BJ (cell line): ENCODE measurements at regions not wholly inside any gene's neighbourhood (a gene's known extent, or its start where the extent isn't known, plus 50 kb on each side); places are given as distances from the start of the nearest gene placed in this dataset.

Experiments
- CTCF ChIA-PET: fragments of 350-600 bp; formaldehyde crosslinking; extraction: SDS; loops from one replicate; lab custom pipeline; 2021; ENCODE audit warnings: antibody characterized with exemption, inconsistent platforms; lab: Yijun Ruan, JAX
- POLR2A ChIA-PET: fragments of 300-600 bp; sonication (Branson Sonifier 250); formaldehyde crosslinking; extraction: SDS; loops from one replicate; lab custom pipeline; 2021; ENCODE audit warnings: antibody characterized with exemption; lab: Charles Lee
- DNase-seq: peaks from one replicate; pipeline ENCODE4 v3.0.0-alpha.2; 2011; ENCODE audit warnings: low read depth
- H3K27me3 ChIP-seq: 2 replicates; pipeline ENCODE4 v1.6.0; 2011; ENCODE audit warnings: low read length; ENCODE audit not compliant: control insufficient read depth, insufficient read depth
- H3K36me3 ChIP-seq: 2 replicates; pipeline ENCODE4 v1.5.1; 2011; ENCODE audit warnings: low read length; ENCODE audit not compliant: control insufficient read depth, insufficient read depth
- H3K4me3 ChIP-seq: 2 replicates; pipeline ENCODE4 v1.5.1; 2011; ENCODE audit warnings: low read depth, mild to moderate bottlenecking, control low read depth, low read length
- TF ChIP-seq, protein P1 (sequence below): IDR thresholded peaks from 2 replicates; pipeline ENCODE4 v1.5.1; 2011; ENCODE audit warnings: low read depth, mild to moderate bottlenecking, control low read depth, inconsistent platforms, low read length, moderate library complexity; ENCODE audit not compliant: insufficient read depth

DNA sequence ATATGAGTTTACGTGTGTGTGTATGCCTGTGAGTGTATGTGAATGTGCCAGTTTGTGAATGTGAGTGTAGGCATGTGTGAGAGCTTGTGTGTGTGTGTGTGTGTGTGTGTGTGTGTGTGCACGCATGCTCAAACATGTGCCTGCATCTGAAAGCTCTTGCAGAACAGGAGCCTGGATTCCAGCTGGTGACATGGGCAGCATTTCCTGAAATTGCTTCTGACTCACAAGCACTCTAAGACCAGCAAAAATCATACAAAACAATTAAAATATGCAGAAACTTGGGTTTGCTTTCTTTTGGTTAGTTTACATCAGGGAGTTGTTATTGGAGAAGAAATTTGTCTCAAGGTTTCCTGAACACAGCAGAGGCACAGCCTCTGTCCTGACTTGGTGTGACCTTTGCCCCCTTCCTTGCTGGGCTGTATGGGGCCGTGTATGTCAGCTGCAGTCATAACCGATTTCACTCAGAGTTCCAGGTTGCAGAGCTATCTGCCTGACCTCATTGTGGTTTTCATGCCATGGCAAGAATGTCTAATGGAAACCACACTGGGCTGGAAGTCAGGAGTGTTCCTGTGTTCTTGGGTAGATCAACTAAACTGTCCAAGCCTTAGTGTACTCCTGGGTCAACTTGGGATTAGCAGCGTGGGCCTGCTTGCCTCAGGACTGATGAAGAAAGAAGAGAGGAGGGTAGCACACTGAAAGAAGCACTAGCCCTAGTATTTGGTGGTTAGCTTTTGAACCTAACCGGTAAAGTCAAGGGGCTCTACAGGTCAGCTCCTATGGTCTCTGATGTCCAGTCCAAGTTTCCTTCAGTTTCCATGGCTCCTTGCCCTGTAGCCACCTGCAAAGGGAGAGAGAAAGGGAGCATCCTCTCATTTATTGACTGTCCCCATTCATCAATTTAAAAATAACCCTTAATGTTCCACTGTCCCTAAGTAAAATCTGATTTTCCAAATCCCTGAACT lies 143.7 kb downstream of the SNX19 start:
- ChIA-PET POLR2A (interaction anchor here (0.6 kb wide), 1 partner anchor 29 kb away, joined by 5 read pairs; no protein-coding TSS in a partner anchor), CTCF (interaction anchor here (0.6 to 2.7 kb wide), 4 partner anchors 19 to 90 kb away, joined by 3 to 13 read pairs (median 6); no protein-coding TSS in a partner anchor)
- peak; percentile 83 for DNase-seq
- Histone ChIP-seq H3K4me3 (no peak overlapping the region), H3K27me3 (no peaks in the 10 kb centered on the region), H3K36me3 (no peaks in the 10 kb centered on the region)
- TF ChIP-seq, protein P1, sequence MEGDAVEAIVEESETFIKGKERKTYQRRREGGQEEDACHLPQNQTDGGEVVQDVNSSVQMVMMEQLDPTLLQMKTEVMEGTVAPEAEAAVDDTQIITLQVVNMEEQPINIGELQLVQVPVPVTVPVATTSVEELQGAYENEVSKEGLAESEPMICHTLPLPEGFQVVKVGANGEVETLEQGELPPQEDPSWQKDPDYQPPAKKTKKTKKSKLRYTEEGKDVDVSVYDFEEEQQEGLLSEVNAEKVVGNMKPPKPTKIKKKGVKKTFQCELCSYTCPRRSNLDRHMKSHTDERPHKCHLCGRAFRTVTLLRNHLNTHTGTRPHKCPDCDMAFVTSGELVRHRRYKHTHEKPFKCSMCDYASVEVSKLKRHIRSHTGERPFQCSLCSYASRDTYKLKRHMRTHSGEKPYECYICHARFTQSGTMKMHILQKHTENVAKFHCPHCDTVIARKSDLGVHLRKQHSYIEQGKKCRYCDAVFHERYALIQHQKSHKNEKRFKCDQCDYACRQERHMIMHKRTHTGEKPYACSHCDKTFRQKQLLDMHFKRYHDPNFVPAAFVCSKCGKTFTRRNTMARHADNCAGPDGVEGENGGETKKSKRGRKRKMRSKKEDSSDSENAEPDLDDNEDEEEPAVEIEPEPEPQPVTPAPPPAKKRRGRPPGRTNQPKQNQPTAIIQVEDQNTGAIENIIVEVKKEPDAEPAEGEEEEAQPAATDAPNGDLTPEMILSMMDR: no peak

DNA sequence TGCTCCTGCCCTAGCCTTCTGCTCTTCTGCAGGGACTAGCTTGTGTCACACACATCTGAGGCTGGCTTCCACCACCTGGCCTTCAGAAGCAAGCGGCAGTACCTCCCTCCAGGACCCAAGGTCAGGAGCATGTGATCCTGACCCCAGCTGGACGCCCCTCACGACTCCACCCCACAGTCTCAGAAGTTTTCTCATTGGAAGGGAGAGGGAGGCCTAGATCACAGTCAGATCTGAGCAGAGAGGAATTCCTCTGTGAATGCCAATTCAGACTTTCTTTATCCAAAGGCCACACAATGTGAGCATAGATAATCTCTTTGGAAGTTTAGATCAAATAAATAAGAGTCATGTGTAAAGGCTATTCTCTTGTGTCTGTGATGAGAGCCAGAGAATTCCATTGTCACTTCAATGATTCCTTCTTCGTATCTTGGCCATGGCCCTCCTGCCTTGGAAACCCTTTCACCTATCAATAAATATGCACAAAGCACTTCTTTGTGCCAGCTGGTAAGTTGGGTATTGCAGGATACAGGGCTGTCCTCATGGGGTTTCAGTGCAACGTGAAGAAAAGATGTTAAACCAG lies 142.9 kb downstream of the SNX19 start:
- H3K4me3 ChIP-seq: no peak overlapping the region
- ChIA-PET POLR2A (no interaction called here), CTCF (interaction anchor here (0.6 to 2.7 kb wide), 4 partner anchors 18 to 89 kb away, joined by 3 to 13 read pairs (median 6); no protein-coding TSS in a partner anchor)
- DNase-seq: no peak
- H3K36me3 ChIP-seq: no peaks in the 10 kb centered on the region
- H3K27me3 ChIP-seq: no peaks in the 10 kb centered on the region
- TF ChIP-seq, protein P1: no peak

DNA sequence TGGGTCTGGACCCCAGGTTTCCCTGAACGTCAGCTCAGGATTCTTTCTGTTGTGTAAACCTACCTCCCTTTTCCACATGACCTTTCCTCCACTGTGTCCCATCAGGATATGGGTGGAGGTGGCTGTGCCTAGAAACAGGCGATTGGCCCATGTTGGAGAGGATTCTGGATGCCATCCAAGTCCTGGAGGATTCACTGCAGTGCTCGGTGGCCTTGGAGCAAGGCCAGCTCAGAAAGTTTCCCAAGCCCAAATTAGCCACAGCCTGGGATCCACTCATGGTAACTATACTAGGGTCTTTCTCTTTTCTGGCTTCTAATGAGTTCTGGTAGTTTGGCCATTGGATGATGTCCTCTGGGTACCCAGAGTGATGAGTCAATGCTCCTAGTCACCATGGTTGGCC lies 141.6 kb downstream of the SNX19 start:
- CTCF ChIA-PET: interaction anchor here (2.6 kb wide), 1 partner anchor 87 kb away, joined by 13 read pairs; no protein-coding TSS in a partner anchor
- no peak overlapping the region for H3K4me3 ChIP-seq
- TF ChIP-seq, protein P1: no peak
- no peaks in the 10 kb centered on the region for H3K27me3 ChIP-seq
- H3K36me3 ChIP-seq: no peaks in the 10 kb centered on the region
- DNase-seq: no peak
- POLR2A ChIA-PET: no interaction called here

DNA sequence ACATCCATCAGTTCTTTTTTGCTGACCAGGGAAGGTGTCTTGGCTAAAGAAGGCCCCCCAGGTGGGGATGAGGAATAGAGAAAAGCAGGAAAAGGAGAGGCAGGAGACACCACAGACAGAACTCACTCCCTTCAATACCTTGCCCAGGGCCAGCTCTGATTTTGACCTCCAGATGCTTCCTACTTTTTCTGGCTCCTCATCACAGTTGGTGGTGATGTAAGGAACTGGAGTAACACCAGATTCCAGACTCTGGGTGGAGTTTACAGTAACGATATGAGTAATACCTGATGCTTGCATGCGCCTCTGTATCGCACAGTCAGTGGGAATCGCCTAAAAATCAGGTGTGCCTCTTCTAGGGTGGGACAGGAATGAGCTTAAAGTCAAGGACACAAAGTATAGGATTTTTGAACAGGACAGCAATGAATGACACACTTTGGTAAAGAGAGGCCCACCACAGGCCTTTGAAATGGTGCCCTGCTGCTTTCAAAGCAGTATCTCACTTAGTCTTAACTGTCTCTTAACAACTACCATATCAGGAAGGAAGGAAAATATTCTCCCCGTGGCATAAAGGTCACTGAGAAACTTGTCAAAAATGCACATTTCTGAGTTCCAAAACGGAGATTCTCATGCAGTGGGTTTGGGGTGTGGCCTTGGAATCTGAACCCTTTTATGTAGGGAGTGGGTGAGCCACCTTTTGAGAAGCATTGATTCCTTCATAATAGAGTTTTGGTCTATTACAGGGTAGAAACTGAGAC lies 140.8 kb downstream of the SNX19 start:
- no peak overlapping the region for H3K4me3 ChIP-seq
- DNase-seq: peak; percentile 79
- no peaks in the 10 kb centered on the region for H3K27me3 ChIP-seq
- no peaks in the 10 kb centered on the region for H3K36me3 ChIP-seq
- TF ChIP-seq, protein P1: 0 out of 2 replicates have a peak, but pooled peaks have one; percentile 3
- CTCF ChIA-PET: no interaction called here
- POLR2A ChIA-PET: interaction anchor here (0.5 kb wide), 1 partner anchor 28 kb away, joined by 3 read pairs; no protein-coding TSS in a partner anchor

DNA sequence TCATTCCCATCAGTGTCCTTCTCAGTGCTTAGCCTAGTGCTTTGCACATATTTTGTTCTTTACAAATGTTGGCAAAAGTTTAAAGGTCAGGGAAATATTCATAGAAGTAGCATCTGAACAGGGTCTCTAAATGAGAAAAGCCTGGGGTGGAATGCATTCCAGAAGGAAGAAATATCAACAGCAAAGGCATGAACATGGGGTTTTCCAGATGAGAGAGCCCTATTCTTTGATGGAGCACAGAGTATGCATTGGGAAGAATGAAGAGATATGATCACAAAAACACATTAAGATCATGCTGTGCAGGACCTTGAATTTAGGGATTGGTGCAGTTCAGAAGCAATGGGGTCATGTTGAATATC lies 140.2 kb downstream of the SNX19 start:
- TF ChIP-seq, protein P1: no peak
- Histone ChIP-seq H3K27me3 (no peaks in the 10 kb centered on the region), H3K4me3 (no peak overlapping the region), H3K36me3 (no peaks in the 10 kb centered on the region)
- CTCF ChIA-PET: no interaction called here
- POLR2A ChIA-PET: no interaction called here
- DNase-seq: no peak
